HCT116 (cell line): ENCODE measurements at regions not wholly inside any gene's neighbourhood (a gene's known extent, or its start where the extent isn't known, plus 50 kb on each side); places are given as distances from the start of the nearest gene placed in this dataset.

Source experiments
- ATAC-seq: fragments of 200-7000 bp; cut with Tn5 transposase; 2 replicates; pipeline ENCODE4 v1.9.1; 2020; ENCODE audit warnings: mild to moderate bottlenecking, moderate library complexity
- BruUV-seq: library from RNA; stranded (reverse); fragments of 400-500 nt; replicated peaks from 2 replicates; lab custom pipeline; 2021; lab: Mats Ljungman, UMichigan
- CTCF ChIA-PET: fragments of 300-600 bp; sonication (Branson Sonifier 250); formaldehyde crosslinking; loops from one replicate; lab custom pipeline; 2021; ENCODE audit warnings: antibody characterized with exemption; lab: Charles Lee
- POLR2A ChIA-PET: fragments of 300-600, 350-600 bp; sonication (Branson Sonifier 250); formaldehyde crosslinking; loops from one replicate; lab custom pipeline; 2021; ENCODE audit warnings: antibody characterized with exemption; lab: Charles Lee
- RAD21 ChIA-PET, 2 experiments: fragments of 300-600 bp; sonication (Branson Sonifier 250); formaldehyde crosslinking; loops; one replicate each; lab custom pipeline; 2023; ENCODE audit warnings: low total read pairs in 2 of 2; ENCODE audit not compliant: uncharacterized antibody in 2 of 2, unreplicated experiment in 2 of 2, low non-redundant PET in 1 of 2; lab: Charles Lee
- DNase-seq: peaks from one replicate; pipeline ENCODE4 v3.0.0-alpha.2; 2010; ENCODE audit warnings: low read depth, low spot score
- H2AFZ ChIP-seq: fragments of 200-600 bp; shearing (Covaris generic), sonication (generic); 2 replicates; pipeline ENCODE4 v1.6.1; 2017; ENCODE audit warnings: low read depth, mixed run types, mixed read lengths, antibody characterized with exemption, low read length; ENCODE audit not compliant: poor library complexity, severe bottlenecking
- H3K27ac ChIP-seq: 2 replicates; pipeline ENCODE4 v1.5.1; 2012; ENCODE audit warnings: low read depth, low read length
- H3K27me3 ChIP-seq: fragments of 200-600 bp; sonication (generic); 2 replicates; pipeline ENCODE4 v1.6.1; 2016; ENCODE audit warnings: mixed run types, low read length, mixed read lengths; ENCODE audit not compliant: insufficient read depth
- H3K36me3 ChIP-seq, 2 experiments: fragments of 200-500 bp in 1 of 2; fragments of 200-600 bp in 1 of 2; sonication (Bioruptor generic) in 1 of 2; sonication (generic) in 1 of 2; 2 replicates each; pipeline versions ENCODE4 v1.5.1 to v1.6.1; 2014 to 2016; ENCODE audit warnings: low read length in 2 of 2, inconsistent platforms in 1 of 2, mixed read lengths in 1 of 2, mixed run types in 1 of 2; ENCODE audit not compliant: insufficient read depth in 2 of 2, control insufficient read depth in 1 of 2
- H3K4me1 ChIP-seq, 2 experiments: fragments of 200-600 bp in 1 of 2; sonication (generic) in 1 of 2; 2 replicates each; pipeline versions ENCODE4 v1.5.1 to v1.6.1; 2012 to 2017; ENCODE audit warnings: low read length in 2 of 2, inconsistent platforms in 1 of 2, mild to moderate bottlenecking in 1 of 2, mixed read lengths in 1 of 2, mixed run types in 1 of 2, moderate library complexity in 1 of 2; ENCODE audit not compliant: insufficient read depth in 2 of 2, control insufficient read depth in 1 of 2
- H3K4me2 ChIP-seq: fragments of 200-600 bp; sonication (generic); 2 replicates; pipeline ENCODE4 v1.6.1; 2017; ENCODE audit warnings: mixed run types, low read length, mixed read lengths
- H3K4me3 ChIP-seq, 2 experiments: fragments of 200-600 bp in 1 of 2; sonication (generic) in 1 of 2; replicated peaks in 1 of 2; 2 replicates each; pipeline ENCODE4 v1.5.1; 2011 to 2016; ENCODE audit warnings: low read length in 2 of 2, control low read depth in 1 of 2, low read depth in 1 of 2, mild to moderate bottlenecking in 1 of 2, mixed read lengths in 1 of 2, mixed run types in 1 of 2
- H3K79me2 ChIP-seq: fragments of 200-600 bp; sonication (generic); 2 replicates; pipeline ENCODE4 v1.6.1; 2017; ENCODE audit warnings: mild to moderate bottlenecking, mixed run types, low read length, moderate library complexity, mixed read lengths; ENCODE audit not compliant: insufficient read depth
- H3K9ac ChIP-seq: fragments of 200-600 bp; sonication (generic); 2 replicates; pipeline ENCODE4 v1.6.1; 2016; ENCODE audit warnings: low read length, mixed read lengths
- H3K9me2 ChIP-seq: fragments of 200-600 bp; sonication (generic), shearing (Covaris generic); 2 replicates; pipeline ENCODE4 v1.6.1; 2017; ENCODE audit warnings: mixed run types, mild to moderate bottlenecking, moderate library complexity; ENCODE audit not compliant: insufficient read depth
- H3K9me3 ChIP-seq, 2 experiments: fragments of 200-500 bp in 1 of 2; fragments of 200-600 bp in 1 of 2; sonication (Bioruptor generic) in 1 of 2; sonication (generic) in 1 of 2; 2 replicates each; pipeline ENCODE4 v1.6.1; 2014 to 2017; ENCODE audit warnings: low read length in 2 of 2, mixed read lengths in 2 of 2, inconsistent platforms in 1 of 2, low read depth in 1 of 2, mild to moderate bottlenecking in 1 of 2, mixed run types in 1 of 2, moderate library complexity in 1 of 2; ENCODE audit not compliant: control insufficient read depth in 1 of 2, insufficient read depth in 1 of 2
- H4K20me1 ChIP-seq: fragments of 200-600 bp; sonication (generic), shearing (Covaris generic); 2 replicates; pipeline ENCODE4 v1.6.1; 2017; ENCODE audit warnings: mixed run types, mild to moderate bottlenecking, moderate library complexity; ENCODE audit not compliant: insufficient read depth
- CBX3 ChIP-seq: IDR thresholded peaks from 2 replicates; pipeline ENCODE4 v1.6.1; 2012; ENCODE audit warnings: low read depth
- CEBPB ChIP-seq: IDR thresholded peaks from 2 replicates; pipeline ENCODE4 v1.6.1; 2012; ENCODE audit warnings: low read depth
- ELF1 ChIP-seq: IDR thresholded peaks from 2 replicates; pipeline ENCODE4 v1.6.1; 2012; ENCODE audit warnings: low read depth, borderline replicate concordance
- EZH2 ChIP-seq: fragments of 200-600 bp; sonication (generic); IDR thresholded peaks from 2 replicates; pipeline ENCODE4 v1.6.1; 2017; ENCODE audit warnings: antibody characterized with exemption, mixed run types
- FOSL1 ChIP-seq: IDR thresholded peaks from 2 replicates; pipeline ENCODE4 v1.6.1; 2012; ENCODE audit warnings: low read depth
- JUND ChIP-seq: IDR thresholded peaks from 2 replicates; pipeline ENCODE4 v1.6.1; 2012
- POLR2AphosphoS5 ChIP-seq: IDR thresholded peaks from 2 replicates; pipeline ENCODE4 v1.6.1; 2011; ENCODE audit warnings: mild to moderate bottlenecking, low read depth, low read length, moderate library complexity
- RAD21 ChIP-seq: IDR thresholded peaks from 2 replicates; pipeline ENCODE4 v1.6.1; 2012; ENCODE audit warnings: low read depth, mild to moderate bottlenecking
- SP1 ChIP-seq: IDR thresholded peaks from 2 replicates; pipeline ENCODE4 v1.6.1; 2012; ENCODE audit warnings: low read depth
- YY1 ChIP-seq: IDR thresholded peaks from 2 replicates; pipeline ENCODE4 v1.6.1; 2011; ENCODE audit warnings: low read length, low read depth, moderate library complexity, mild to moderate bottlenecking; ENCODE audit not compliant: insufficient replicate concordance; ENCODE audit errors: extremely low read depth
- intact Hi-C: fragments of 100-400 bp; cut with micrococcal nuclease; formaldehyde crosslinking; loops from 2 replicates; pipeline ENCODE4 v1.10.0; 2022
- TF ChIP-seq, protein P1 (sequence below): IDR thresholded peaks from 2 replicates; pipeline ENCODE4 v1.6.1; 2012
- TF ChIP-seq, protein P2 (sequence below): IDR thresholded peaks from 2 replicates; pipeline ENCODE4 v1.6.1; 2011; ENCODE audit warnings: mild to moderate bottlenecking, low read length, moderate library complexity; ENCODE audit not compliant: insufficient replicate concordance; ENCODE audit errors: extremely low read depth

DNA sequence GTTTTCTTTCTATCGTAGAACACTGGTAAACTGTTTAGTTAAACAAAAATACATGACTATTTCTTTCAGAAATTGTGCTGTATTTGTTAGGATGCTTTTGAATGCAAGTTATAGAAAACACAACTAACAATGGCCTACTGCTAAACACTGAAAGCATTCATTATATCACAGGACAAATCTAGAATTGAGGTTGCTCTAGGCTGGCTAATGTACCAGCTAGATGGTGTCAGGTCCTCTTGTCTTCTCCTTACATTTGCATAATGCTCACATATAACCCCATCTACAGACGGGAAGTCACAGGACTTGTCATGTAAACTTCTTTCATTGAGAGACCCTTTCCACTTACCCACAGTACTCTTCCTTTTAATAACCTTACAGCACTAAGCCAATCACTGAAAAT lies 586.8 kb downstream of the DSC3 start:
- Histone ChIP-seq H3K4me1 (no peaks in the 10 kb centered on the region), H3K9me2 (no peaks in the 10 kb centered on the region), H3K9me3 (no peaks in the 10 kb centered on the region; a peak in 1 of 4 replicates), H3K27ac (no peak overlapping the region), H3K36me3 (no peaks in the 10 kb centered on the region), H2AFZ (no peak overlapping the region), H3K4me2 (no peak overlapping the region), H4K20me1 (no peaks in the 10 kb centered on the region), H3K9ac (no peak overlapping the region), H3K27me3 (no peaks in the 10 kb centered on the region), H3K79me2 (no peaks in the 10 kb centered on the region), H3K4me3 (no peak overlapping the region)
- ATAC-seq (no peak), DNase-seq (no peak)
- ChIA-PET CTCF (interaction anchor here (1.5 kb wide), 1 partner anchor 434 kb away, joined by 4 read pairs; no protein-coding TSS in a partner anchor), RAD21 (no interaction called here), POLR2A (no interaction called here)
- intact Hi-C loops = no loop called here
- BruUV-seq = no TSS peak
- no peak for TF ChIP-seq RAD21
- TF ChIP-seq EZH2 = no peak
- no peak for TF ChIP-seq JUND
- TF ChIP-seq ELF1 = no peak
- no peak for TF ChIP-seq CEBPB
- TF ChIP-seq CBX3 = no peak
- TF ChIP-seq, protein P1, sequence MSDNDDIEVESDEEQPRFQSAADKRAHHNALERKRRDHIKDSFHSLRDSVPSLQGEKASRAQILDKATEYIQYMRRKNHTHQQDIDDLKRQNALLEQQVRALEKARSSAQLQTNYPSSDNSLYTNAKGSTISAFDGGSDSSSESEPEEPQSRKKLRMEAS = no peak
- TF ChIP-seq POLR2AphosphoS5 = no peak
- no peak for TF ChIP-seq YY1
- no peak for TF ChIP-seq SP1
- TF ChIP-seq FOSL1 = no peak
- TF ChIP-seq, protein P2, sequence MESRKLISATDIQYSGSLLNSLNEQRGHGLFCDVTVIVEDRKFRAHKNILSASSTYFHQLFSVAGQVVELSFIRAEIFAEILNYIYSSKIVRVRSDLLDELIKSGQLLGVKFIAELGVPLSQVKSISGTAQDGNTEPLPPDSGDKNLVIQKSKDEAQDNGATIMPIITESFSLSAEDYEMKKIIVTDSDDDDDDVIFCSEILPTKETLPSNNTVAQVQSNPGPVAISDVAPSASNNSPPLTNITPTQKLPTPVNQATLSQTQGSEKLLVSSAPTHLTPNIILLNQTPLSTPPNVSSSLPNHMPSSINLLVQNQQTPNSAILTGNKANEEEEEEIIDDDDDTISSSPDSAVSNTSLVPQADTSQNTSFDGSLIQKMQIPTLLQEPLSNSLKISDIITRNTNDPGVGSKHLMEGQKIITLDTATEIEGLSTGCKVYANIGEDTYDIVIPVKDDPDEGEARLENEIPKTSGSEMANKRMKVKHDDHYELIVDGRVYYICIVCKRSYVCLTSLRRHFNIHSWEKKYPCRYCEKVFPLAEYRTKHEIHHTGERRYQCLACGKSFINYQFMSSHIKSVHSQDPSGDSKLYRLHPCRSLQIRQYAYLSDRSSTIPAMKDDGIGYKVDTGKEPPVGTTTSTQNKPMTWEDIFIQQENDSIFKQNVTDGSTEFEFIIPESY = no peak
